ENCODE measurements at regions not wholly inside any gene's neighbourhood (a gene's known extent, or its start where the extent isn't known, plus 50 kb on each side); places are given as distances from the start of the nearest gene placed in this dataset.

GRCh38 chr5:143714629-143715028 is 97.3 kb upstream of the HMHB1 start:
- H3K4ac ChIP-seq (replicated peaks; ENCODE audit: insufficient read length, low read depth, low read length): no peak overlapping the region
- WGBS, 2 experiments (ENCODE audit: extremely low coverage in 1 of 2, insufficient coverage in 1 of 2, insufficient read length in 1 of 2, insufficient replicate concordance in 2 of 2, low coverage in 1 of 2, low lambda C conversion rate in 2 of 2, missing lambda C conversion rate in 1 of 2): 96% methylated on average over 4 of the region's 4 CpGs; no CpG with 5 or more reads in 1 of the 2 experiments
- no peaks in the 10 kb centered on the region for H3K23me2 ChIP-seq (ENCODE audit: low read depth, low read length)
- H4K5ac ChIP-seq (ENCODE audit: insufficient read length, low read depth, low read length): no peak overlapping the region
- H4K20me1 ChIP-seq (replicated peaks in 1 of 2; ENCODE audit: control insufficient read depth in 1 of 2, insufficient read depth in 2 of 2, low read length in 2 of 2): no peaks in the 10 kb centered on the region
- DNase-seq (ENCODE audit: low read depth in 1 of 2, low spot score in 2 of 2) (no peak), FAIRE-seq (no peak)
- no peaks in the 10 kb centered on the region for H3K36me3 ChIP-seq (ENCODE audit: control insufficient read depth in 2 of 4, insufficient read depth in 4 of 4, low read length in 3 of 4)
- no peak overlapping the region for H3K56ac ChIP-seq (replicated peaks; ENCODE audit: insufficient read length, low read depth, low read length)
- no peak overlapping the region for H3K23ac ChIP-seq (ENCODE audit: insufficient read length)
- POLR2A ChIA-PET (ENCODE audit: partially characterized antibody): no interaction called here
- no peak overlapping the region for H4K8ac ChIP-seq (ENCODE audit: extremely low read depth, insufficient read depth, low read length)
- no peak overlapping the region for H3K4me3 ChIP-seq (ENCODE audit: extremely low read depth in 1 of 4, insufficient read depth in 2 of 4, low read depth in 3 of 4, low read length in 4 of 4)
- no peaks in the 10 kb centered on the region for H3K9me3 ChIP-seq (ENCODE audit: insufficient read depth in 2 of 2, low read depth in 1 of 2, low read length in 1 of 2)
- CTCF ChIA-PET (ENCODE audit: partially characterized antibody): no interaction called here
- no peak overlapping the region for H2BK12ac ChIP-seq (ENCODE audit: low read depth, low read length)
- H2BK5ac ChIP-seq (ENCODE audit: low read depth, low read length): no peak overlapping the region
- H3K9ac ChIP-seq (replicated peaks in 1 of 4; ENCODE audit: extremely low read depth in 1 of 4, low read depth in 3 of 4, low read length in 3 of 4): no peak overlapping the region
- H4K91ac ChIP-seq (replicated peaks; ENCODE audit: insufficient read length, low read length): no peak overlapping the region
- H3K18ac ChIP-seq (ENCODE audit: extremely low read depth, low read length): no peak overlapping the region
- H3K14ac ChIP-seq (ENCODE audit: insufficient read length): no peak overlapping the region
- no peak overlapping the region for H3K27ac ChIP-seq (ENCODE audit: low read depth, low read length)
- no peak overlapping the region for H2AFZ ChIP-seq (ENCODE audit: low read length)
- H2BK120ac ChIP-seq (replicated peaks; ENCODE audit: low read depth, low read length): no peak overlapping the region
- H2BK15ac ChIP-seq (ENCODE audit: low read length): no peak overlapping the region
- no peak overlapping the region for H2BK20ac ChIP-seq (ENCODE audit: low read length)
- H3K4me1 ChIP-seq (replicated peaks in 1 of 4; ENCODE audit: control insufficient read depth in 3 of 4, insufficient read depth in 4 of 4, low read length in 3 of 4): no peaks in the 10 kb centered on the region
- H3K79me2 ChIP-seq (ENCODE audit: control insufficient read depth in 1 of 2, insufficient read depth in 2 of 2, low read length in 2 of 2): no peaks in the 10 kb centered on the region
- H3K4me2 ChIP-seq (ENCODE audit: insufficient read depth in 1 of 2, low read depth in 2 of 2, low read length in 2 of 2): no peak overlapping the region
- H3K27me3 ChIP-seq (replicated peaks in 1 of 4; ENCODE audit: control insufficient read depth in 3 of 4, extremely low read depth in 1 of 4, insufficient read depth in 3 of 4, low read length in 3 of 4): no peaks in the 10 kb centered on the region
- no peak overlapping the region for H2AK5ac ChIP-seq (ENCODE audit: low read depth, low read length)
- H3K79me1 ChIP-seq (ENCODE audit: low read depth, low read length): no peaks in the 10 kb centered on the region
- TF ChIP-seq MAX (IDR thresholded peaks at IDR 0.05) (no peak), POLR2A (IDR thresholded peaks at IDR 0.05; ENCODE audit: control extremely low read depth in 1 of 2, low read depth in 2 of 2, low read length in 2 of 2) (no peak), RAD21 (IDR thresholded peaks at IDR 0.05 in 1 of 2, conservative IDR thresholded peaks at IDR 0.05 in 1 of 2; ENCODE audit: low read depth in 2 of 2, low read length in 2 of 2) (no peak), CHD2 (IDR thresholded peaks at IDR 0.05; ENCODE audit: low read length) (no peak), JUND (IDR thresholded peaks at IDR 0.05; ENCODE audit: low read length) (no peak), CBX5 (IDR thresholded peaks at IDR 0.05; ENCODE audit: low read depth, low read length) (no peak), EP300 (IDR thresholded peaks at IDR 0.05; ENCODE audit: borderline replicate concordance in 1 of 2, low read depth in 2 of 2, low read length in 2 of 2) (no peak), TAF1 (IDR thresholded peaks at IDR 0.05; ENCODE audit: low read depth, low read length) (no peak), KDM5A (IDR thresholded peaks at IDR 0.05; ENCODE audit: low read length) (no peak), CBX8 (IDR thresholded peaks at IDR 0.05; ENCODE audit: borderline replicate concordance, low read depth, low read length) (no peak), SAP30 (IDR thresholded peaks at IDR 0.05; ENCODE audit: insufficient read depth, insufficient replicate concordance, low read length) (no peak)
- TF ChIP-seq, protein P1, sequence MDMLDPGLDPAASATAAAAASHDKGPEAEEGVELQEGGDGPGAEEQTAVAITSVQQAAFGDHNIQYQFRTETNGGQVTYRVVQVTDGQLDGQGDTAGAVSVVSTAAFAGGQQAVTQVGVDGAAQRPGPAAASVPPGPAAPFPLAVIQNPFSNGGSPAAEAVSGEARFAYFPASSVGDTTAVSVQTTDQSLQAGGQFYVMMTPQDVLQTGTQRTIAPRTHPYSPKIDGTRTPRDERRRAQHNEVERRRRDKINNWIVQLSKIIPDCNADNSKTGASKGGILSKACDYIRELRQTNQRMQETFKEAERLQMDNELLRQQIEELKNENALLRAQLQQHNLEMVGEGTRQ (IDR thresholded peaks at IDR 0.05; ENCODE audit: low read length): no peak
- TF ChIP-seq, protein P2, sequence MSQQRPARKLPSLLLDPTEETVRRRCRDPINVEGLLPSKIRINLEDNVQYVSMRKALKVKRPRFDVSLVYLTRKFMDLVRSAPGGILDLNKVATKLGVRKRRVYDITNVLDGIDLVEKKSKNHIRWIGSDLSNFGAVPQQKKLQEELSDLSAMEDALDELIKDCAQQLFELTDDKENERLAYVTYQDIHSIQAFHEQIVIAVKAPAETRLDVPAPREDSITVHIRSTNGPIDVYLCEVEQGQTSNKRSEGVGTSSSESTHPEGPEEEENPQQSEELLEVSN (IDR thresholded peaks at IDR 0.05): no peak
